GM20000 (cell line): ENCODE measurements at regions not wholly inside any gene's neighbourhood (a gene's known extent, or its start where the extent isn't known, plus 50 kb on each side); places are given as distances from the start of the nearest gene placed in this dataset.

ENCODE experiments used
- DNase-seq: peaks from one replicate; pipeline ENCODE4 v3.0.0; 2012; ENCODE audit warnings: low spot score
- TF ChIP-seq, protein P1 (sequence below): IDR thresholded peaks from 2 replicates; pipeline ENCODE4 v1.5.1; 2012; ENCODE audit warnings: mild to moderate bottlenecking, control low read depth; ENCODE audit errors: extremely low read depth, missing control alignments

GRCh38 chr2:76268902-76269620, 558.3 kb upstream of the GCFC2 start:
- no peak for DNase-seq
- TF ChIP-seq, protein P1, sequence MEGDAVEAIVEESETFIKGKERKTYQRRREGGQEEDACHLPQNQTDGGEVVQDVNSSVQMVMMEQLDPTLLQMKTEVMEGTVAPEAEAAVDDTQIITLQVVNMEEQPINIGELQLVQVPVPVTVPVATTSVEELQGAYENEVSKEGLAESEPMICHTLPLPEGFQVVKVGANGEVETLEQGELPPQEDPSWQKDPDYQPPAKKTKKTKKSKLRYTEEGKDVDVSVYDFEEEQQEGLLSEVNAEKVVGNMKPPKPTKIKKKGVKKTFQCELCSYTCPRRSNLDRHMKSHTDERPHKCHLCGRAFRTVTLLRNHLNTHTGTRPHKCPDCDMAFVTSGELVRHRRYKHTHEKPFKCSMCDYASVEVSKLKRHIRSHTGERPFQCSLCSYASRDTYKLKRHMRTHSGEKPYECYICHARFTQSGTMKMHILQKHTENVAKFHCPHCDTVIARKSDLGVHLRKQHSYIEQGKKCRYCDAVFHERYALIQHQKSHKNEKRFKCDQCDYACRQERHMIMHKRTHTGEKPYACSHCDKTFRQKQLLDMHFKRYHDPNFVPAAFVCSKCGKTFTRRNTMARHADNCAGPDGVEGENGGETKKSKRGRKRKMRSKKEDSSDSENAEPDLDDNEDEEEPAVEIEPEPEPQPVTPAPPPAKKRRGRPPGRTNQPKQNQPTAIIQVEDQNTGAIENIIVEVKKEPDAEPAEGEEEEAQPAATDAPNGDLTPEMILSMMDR, result no peak

DNA sequence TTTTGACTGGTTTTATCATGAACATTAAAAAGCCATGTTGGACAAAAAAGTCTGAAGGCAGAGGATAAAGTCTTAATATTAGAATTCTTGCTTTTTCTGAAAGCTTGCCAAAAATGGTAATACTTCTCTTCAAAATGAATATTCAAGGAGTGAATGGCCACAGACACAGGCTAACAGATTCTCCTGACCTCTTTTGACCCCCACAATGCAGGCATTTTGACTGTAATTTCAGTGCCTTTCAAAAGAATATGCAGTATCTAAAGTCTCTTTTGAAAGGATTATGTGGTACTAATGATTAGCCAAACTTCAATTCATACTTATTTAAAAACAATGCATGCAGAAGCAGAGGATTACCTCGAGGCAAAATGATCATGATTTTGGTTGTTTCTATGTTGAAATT, 557.8 kb upstream of the GCFC2 start:
- TF ChIP-seq, protein P1, result no peak
- DNase-seq, result no peak

GRCh38 chr2:76257802-76258201, 547.1 kb upstream of the GCFC2 start:
- TF ChIP-seq, protein P1, result no peak
- DNase-seq, result no peak

DNA sequence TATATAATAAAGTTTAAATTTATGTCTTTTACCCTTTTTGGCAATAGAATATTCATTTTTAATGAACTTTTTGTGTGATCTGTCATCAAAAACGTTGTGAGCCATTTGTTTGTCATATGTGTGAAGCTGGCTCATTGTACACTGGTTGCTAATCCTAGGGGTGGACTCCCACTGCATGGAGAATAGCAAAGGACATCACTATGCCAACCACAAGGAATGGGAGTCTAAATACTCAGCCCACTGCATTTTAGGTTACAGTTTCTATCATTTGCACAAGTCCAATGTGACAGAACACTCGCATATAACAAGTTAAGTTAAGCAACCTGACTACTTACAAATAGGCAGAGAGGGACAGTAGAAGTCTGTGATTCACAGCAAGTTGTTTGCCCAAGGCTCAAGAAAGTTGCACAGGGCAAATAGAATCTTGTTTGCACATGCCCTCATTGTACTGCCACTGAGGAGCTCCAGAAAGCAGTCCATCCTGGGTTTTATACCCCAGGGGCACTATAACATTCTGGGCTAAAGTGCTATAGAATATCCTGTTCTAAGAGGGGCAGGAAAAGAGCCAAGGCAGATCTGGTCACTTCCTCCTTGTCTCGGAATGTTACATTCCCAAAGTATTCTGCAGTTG, 545.9 kb upstream of the GCFC2 start:
- TF ChIP-seq, protein P1, result no peak
- no peak for DNase-seq

DNA sequence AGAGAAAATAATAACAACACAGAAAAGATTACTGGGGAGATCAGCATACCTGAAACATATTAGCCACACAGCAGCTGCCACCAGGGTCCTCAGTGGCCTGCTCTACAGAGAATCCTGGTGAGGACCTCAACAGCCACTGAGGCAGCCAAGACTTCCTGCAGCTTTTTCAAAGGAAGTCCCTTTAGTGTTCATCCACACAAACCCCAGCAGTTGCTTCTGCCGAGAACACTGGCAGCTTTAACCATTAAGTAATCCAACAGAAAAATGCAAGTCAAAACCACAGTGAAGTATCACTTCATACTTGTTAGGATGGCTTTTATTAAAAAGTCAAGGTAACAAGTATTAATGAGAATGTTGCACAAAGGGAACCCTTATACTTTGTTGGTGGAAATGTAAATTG, 542.0 kb upstream of the GCFC2 start:
- TF ChIP-seq, protein P1, result no peak

DNA sequence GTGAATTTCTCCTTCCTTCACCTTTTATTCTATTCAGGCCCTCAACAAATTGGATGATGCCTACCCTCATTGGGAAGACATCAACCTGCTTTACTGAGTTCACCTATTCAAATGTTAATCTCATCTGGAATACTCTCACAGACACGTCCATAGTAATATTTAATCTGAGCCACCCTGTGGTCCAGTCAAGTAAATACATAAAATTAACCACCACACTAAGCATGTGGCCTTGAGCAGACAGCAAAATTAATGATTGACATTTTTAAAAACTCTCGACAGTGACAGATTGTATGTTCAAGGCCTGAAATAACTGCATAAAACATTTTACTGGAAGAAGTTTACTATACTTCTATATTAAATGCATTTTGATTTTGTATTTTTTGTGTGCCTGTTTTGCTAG, 540.6 kb upstream of the GCFC2 start:
- TF ChIP-seq, protein P1, result no peak
- DNase-seq, result no peak

More for the DNA sequence above, 542.0 kb upstream of the GCFC2 start:
- DNase-seq, result no peak

DNA sequence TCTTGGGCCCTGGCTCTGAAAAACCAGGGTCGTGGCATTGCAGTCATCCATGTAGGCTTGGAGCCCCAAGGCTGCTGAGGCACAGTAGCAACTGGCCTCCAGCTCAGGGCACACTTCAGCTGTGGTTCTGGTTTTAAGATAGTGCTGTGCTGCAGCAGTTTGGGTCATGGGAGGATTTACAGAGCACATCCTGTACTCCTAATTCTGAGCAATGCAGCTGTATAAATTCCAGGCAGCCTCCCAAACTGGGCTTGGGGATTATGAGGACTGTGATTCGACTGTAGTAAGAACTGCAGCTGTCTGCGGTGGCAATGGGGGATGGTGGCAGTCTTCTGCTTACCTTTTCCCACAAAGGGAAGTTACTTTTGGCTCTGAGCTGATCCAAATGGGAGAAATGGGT, 536.3 kb upstream of the GCFC2 start:
- TF ChIP-seq, protein P1, result no peak
- DNase-seq, result no peak
